ENCODE measurements at regions not wholly inside any gene's neighbourhood (a gene's known extent, or its start where the extent isn't known, plus 50 kb on each side); places are given as distances from the start of the nearest gene placed in this dataset.

DNA sequence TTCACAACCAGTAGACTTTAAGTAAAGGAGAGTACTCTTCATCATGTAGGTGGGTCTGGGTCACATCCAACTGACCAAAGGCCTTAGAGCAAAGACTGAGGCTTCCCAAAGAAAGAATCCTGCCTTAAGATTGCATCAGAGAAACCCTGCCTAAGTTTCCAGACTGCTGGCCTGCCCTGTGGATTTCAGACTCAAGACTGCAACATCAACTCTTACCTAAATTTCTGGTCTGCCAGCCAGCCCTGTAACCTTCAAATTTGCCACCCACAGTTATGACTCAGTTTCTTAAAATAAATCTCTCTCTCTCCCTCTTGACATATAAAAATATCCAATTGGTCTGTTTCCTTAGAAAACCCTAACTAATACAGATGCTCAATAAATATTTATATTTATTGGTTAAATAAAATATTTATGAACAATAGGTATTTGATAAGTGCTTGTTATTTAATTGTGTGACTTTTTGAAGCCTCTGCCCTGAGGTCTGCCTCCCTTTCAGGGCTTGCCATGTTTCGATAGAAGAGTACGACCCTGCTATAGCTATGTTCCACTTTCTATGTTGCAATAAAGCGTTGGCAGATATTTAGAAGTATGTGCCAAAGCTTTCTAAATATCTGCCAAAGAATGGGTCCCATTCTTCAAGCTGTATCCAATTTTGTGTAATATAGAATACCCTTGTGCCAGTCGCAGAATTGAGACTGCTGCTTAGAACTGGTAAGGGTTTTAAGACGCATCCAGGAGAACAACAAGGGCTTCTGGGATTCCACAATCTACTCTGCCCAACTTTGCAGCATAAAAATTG is 65.7 kb downstream of the TMEM30B start:
- no peak for DNase-seq
- H3K9me3 ChIP-seq (replicated peaks): no peaks in the 10 kb centered on the region
- TF ChIP-seq, protein P1, sequence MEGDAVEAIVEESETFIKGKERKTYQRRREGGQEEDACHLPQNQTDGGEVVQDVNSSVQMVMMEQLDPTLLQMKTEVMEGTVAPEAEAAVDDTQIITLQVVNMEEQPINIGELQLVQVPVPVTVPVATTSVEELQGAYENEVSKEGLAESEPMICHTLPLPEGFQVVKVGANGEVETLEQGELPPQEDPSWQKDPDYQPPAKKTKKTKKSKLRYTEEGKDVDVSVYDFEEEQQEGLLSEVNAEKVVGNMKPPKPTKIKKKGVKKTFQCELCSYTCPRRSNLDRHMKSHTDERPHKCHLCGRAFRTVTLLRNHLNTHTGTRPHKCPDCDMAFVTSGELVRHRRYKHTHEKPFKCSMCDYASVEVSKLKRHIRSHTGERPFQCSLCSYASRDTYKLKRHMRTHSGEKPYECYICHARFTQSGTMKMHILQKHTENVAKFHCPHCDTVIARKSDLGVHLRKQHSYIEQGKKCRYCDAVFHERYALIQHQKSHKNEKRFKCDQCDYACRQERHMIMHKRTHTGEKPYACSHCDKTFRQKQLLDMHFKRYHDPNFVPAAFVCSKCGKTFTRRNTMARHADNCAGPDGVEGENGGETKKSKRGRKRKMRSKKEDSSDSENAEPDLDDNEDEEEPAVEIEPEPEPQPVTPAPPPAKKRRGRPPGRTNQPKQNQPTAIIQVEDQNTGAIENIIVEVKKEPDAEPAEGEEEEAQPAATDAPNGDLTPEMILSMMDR (IDR thresholded peaks at IDR 0.05; ENCODE audit: borderline replicate concordance): no peak
- no peak overlapping the region for H3K4me3 ChIP-seq
- H3K4me1 ChIP-seq: no peaks in the 10 kb centered on the region
- no peak overlapping the region for H3K27ac ChIP-seq (replicated peaks)
- peaks cover 30% of the 10 kb centered on the region for H3K27me3 ChIP-seq (ENCODE audit: low read depth)
- no peaks in the 10 kb centered on the region for H3K36me3 ChIP-seq
- intact Hi-C loops (cut with micrococcal nuclease): no loop called here

DNA sequence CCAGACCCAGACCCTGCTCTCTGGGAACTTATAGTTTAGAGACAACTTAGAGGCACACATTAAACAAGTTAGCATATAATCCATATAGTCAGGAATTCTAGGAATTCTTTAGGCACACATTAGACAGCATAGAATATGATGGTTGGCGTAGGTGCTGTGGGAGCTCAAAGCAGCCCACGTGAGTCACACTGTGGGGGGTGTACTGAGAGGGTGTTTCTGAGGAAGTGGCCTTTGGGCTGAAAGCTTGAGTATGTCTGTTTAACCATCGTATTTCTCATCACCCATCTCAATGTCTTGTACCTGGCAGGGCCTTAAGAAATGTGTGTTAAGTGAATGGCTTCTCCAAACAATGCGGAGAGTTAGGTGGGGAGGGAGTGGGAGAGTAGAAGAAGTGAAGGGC is 67.2 kb downstream of the TMEM30B start:
- Histone ChIP-seq H3K4me1 (no peaks in the 10 kb centered on the region), H3K27ac (replicated peaks) (no peak overlapping the region), H3K27me3 (ENCODE audit: low read depth) (peaks cover 15% of the 10 kb centered on the region), H3K36me3 (no peaks in the 10 kb centered on the region), H3K9me3 (replicated peaks) (no peaks in the 10 kb centered on the region), H3K4me3 (no peak overlapping the region)
- DNase-seq: no peak
- TF ChIP-seq, protein P1 (IDR thresholded peaks at IDR 0.05; ENCODE audit: borderline replicate concordance): no peak
- intact Hi-C loops (cut with micrococcal nuclease): no loop called here

DNA sequence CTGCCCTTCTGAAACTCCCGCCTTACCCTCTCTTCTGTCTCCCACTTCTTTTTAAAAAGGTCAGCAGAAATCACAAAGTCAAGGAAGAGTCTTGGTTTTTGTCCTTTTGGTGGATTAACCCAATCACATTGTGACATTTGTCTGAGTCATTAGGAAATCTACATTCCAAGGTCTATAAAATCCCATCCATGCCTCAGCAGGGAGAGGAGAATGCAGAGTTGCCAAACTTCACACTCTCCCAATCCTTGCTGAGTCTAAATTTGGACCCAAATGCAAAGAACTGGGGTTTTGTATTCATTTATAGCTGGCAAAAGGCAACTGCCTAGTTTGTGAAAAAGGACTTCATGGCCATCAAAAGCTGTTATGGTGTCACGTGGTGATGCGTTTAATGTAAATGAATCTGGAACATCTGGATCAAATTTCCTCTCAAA is 67.9 kb downstream of the TMEM30B start:
- TF ChIP-seq, protein P1 (IDR thresholded peaks at IDR 0.05; ENCODE audit: borderline replicate concordance): no peak
- H3K27me3 ChIP-seq (ENCODE audit: low read depth): peaks cover 8% of the 10 kb centered on the region
- H3K36me3 ChIP-seq: no peaks in the 10 kb centered on the region
- no peak overlapping the region for H3K27ac ChIP-seq (replicated peaks)
- H3K4me3 ChIP-seq: no peak overlapping the region
- H3K9me3 ChIP-seq (replicated peaks): no peaks in the 10 kb centered on the region
- H3K4me1 ChIP-seq: no peaks in the 10 kb centered on the region
- intact Hi-C loops (cut with micrococcal nuclease): no loop called here
- DNase-seq: no peak

DNA sequence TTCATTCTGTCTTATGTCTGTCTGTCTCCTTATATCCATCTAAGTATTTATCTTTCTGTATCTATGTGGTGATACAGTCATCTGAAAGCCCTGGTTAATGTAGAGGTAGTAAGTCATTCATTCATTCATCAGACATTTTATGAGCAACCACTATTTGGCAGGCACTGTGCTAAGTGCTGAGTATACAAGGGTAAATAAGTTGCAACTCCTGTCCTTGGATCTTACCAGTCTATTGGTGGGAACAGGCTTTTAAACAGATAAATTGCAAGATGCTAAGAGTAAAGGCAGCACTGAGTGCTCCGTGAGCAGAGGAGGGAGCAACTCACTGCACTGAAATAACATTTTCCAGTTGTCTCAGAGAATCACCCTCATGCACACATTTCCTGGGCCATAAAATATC is 68.6 kb downstream of the TMEM30B start:
- Histone ChIP-seq H3K4me3 (no peak overlapping the region), H3K36me3 (no peaks in the 10 kb centered on the region), H3K4me1 (no peaks in the 10 kb centered on the region), H3K27me3 (ENCODE audit: low read depth) (peaks cover 4% of the 10 kb centered on the region), H3K27ac (replicated peaks) (no peak overlapping the region), H3K9me3 (replicated peaks) (no peaks in the 10 kb centered on the region)
- TF ChIP-seq, protein P1 (IDR thresholded peaks at IDR 0.05; ENCODE audit: borderline replicate concordance): no peak
- no peak for DNase-seq
- intact Hi-C loops (cut with micrococcal nuclease): no loop called here

DNA sequence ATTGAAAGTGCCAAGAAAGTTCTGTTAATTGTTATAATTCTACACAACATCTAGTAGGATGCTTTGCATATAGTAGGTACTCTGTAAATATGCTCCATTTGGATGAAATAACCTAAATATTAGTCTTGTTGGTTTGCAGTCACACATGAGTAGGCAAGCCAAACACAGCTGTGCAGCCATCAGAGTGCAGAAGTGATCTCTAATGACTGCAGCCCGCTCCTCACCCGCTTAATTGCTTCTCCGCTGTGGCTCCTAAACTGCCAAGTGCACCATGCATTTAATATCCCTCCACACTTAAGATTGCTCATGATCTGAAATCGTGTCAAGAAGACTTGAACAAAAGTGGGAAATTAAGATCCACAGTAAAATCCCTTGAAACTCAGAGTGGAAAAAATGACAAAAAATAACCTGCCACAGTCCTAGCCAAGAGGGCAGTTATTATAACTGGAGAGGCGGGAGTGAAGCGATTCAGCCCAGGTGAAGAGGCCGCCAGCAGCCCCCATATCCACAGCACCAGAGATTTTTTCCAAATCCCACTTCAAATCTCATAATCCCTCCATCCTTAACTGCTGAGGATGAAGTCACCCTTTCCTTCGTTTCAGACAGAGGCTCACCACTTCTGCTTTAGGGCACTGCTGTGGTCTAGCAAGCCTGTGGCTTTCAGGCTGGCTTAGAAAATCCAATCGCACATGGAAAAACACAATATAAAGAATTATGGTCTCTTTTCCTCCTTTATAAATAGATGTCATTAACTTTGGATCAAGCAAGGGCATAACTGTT is 69.5 kb downstream of the TMEM30B start:
- intact Hi-C loops (cut with micrococcal nuclease): no loop called here
- H3K27ac ChIP-seq (replicated peaks): no peak overlapping the region
- no peak overlapping the region for H3K4me3 ChIP-seq
- no peak for DNase-seq
- no peaks in the 10 kb centered on the region for H3K9me3 ChIP-seq (replicated peaks)
- TF ChIP-seq, protein P1 (IDR thresholded peaks at IDR 0.05; ENCODE audit: borderline replicate concordance): no peak
- H3K36me3 ChIP-seq: no peaks in the 10 kb centered on the region
- no peaks in the 10 kb centered on the region for H3K4me1 ChIP-seq
- peaks cover 4% of the 10 kb centered on the region for H3K27me3 ChIP-seq (ENCODE audit: low read depth)
